ENCODE measurements at regions not wholly inside any gene's neighbourhood (a gene's known extent, or its start where the extent isn't known, plus 50 kb on each side); places are given as distances from the start of the nearest gene placed in this dataset.

DNA sequence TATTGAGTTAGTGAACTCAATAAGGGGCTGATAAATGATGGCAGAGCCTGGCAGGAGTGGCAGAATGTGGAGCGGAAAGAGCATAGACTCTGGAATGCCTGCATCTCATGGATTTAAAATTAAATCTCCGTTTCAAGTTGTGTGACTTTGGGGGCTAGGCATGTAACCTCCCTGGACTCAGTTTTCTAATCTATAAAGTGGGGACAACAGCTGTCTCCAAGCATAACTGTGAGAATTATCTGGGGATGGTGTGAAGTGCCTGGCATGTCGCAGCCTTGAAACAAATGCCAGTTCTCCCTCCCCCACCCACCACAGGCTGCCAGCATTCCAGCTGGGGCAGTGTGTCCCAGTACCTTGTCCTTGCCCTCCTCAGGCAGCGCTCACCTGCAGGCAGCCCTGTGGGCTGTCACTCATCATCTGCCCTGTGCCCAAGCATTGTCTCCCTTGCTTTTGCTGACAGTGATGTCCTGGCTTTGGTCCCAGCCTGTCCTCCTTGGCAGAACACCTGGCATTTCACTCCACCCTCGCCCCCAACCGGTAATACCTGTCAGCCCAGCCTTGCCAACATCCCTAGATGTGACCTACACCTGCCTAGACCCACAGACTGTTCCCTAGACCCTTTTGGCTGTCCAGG, 129.6 kb downstream of the MRM1 start:
- H3K9me3 ChIP-seq (ENCODE audit: control insufficient read depth, low read depth, low read length): no peaks in the 10 kb centered on the region
- peaks cover 40% of the 10 kb centered on the region for H3K4me1 ChIP-seq (ENCODE audit: control insufficient read depth, low read depth, low read length)
- no peak overlapping the region for H3K9ac ChIP-seq (ENCODE audit: low read length)
- peaks cover 39% of the 10 kb centered on the region for H3K27me3 ChIP-seq (ENCODE audit: control insufficient read depth, insufficient read depth, low read length)
- no peak overlapping the region for H3K4me3 ChIP-seq (ENCODE audit: low read length)
- H3K27ac ChIP-seq (ENCODE audit: low read length): no peak overlapping the region
- H3K36me3 ChIP-seq (ENCODE audit: control insufficient read depth, low read depth, low read length): no peaks in the 10 kb centered on the region

DNA sequence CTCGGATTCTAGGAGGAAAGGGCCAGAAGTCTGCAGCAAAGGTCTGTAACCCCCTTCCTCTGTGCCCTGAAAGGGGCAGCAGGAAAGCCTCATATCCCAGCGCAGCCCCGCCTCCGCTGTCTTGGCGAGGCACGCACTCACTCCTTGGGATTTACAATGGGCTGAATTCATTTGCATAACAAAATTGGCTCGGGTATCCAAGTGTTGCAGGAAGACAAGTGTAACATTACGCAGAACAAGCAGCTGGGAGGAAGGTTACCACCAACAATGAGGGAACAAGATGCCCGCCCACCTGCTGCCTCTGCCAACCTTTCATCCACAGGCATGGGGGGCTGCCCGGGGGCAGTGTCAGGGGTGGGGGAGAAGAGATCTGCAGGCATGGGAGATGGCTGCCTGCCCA, 130.4 kb downstream of the MRM1 start:
- H3K4me3 ChIP-seq (ENCODE audit: low read length): no peak overlapping the region

DNA sequence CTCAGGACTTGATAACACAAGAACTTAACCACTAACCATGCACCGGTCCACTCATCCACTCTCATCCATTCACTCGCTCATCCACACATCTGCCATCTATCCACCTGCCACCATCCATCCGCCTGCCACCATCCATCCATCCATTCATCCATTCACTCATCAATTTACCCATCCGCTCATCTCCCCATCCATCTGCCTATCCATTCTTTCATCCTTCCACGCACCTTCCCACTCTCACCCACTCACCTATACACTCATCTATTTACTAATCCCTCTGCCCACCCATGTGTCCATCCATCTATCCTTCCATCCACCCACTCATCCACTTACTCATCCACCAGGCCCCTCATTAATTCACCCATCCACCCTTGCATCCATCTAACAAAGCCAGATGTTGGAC, 131.0 kb downstream of the MRM1 start:
- H3K36me3 ChIP-seq (ENCODE audit: control insufficient read depth, low read depth, low read length): no peaks in the 10 kb centered on the region
- peaks cover 40% of the 10 kb centered on the region for H3K4me1 ChIP-seq (ENCODE audit: control insufficient read depth, low read depth, low read length)
- H3K4me3 ChIP-seq (ENCODE audit: low read length): no peak overlapping the region
- no peak overlapping the region for H3K27ac ChIP-seq (ENCODE audit: low read length)
- H3K9ac ChIP-seq (ENCODE audit: low read length): no peak overlapping the region
- peaks cover 31% of the 10 kb centered on the region for H3K27me3 ChIP-seq (ENCODE audit: control insufficient read depth, insufficient read depth, low read length)
- no peaks in the 10 kb centered on the region for H3K9me3 ChIP-seq (ENCODE audit: control insufficient read depth, low read depth, low read length)

More for the DNA sequence above, 130.4 kb downstream of the MRM1 start:
- no peaks in the 10 kb centered on the region for H3K36me3 ChIP-seq (ENCODE audit: control insufficient read depth, low read depth, low read length)
- peaks cover 40% of the 10 kb centered on the region for H3K4me1 ChIP-seq (ENCODE audit: control insufficient read depth, low read depth, low read length)
- peaks cover 35% of the 10 kb centered on the region for H3K27me3 ChIP-seq (ENCODE audit: control insufficient read depth, insufficient read depth, low read length)
- H3K9me3 ChIP-seq (ENCODE audit: control insufficient read depth, low read depth, low read length): no peaks in the 10 kb centered on the region
- H3K27ac ChIP-seq (ENCODE audit: low read length): no peak overlapping the region
- no peak overlapping the region for H3K9ac ChIP-seq (ENCODE audit: low read length)

DNA sequence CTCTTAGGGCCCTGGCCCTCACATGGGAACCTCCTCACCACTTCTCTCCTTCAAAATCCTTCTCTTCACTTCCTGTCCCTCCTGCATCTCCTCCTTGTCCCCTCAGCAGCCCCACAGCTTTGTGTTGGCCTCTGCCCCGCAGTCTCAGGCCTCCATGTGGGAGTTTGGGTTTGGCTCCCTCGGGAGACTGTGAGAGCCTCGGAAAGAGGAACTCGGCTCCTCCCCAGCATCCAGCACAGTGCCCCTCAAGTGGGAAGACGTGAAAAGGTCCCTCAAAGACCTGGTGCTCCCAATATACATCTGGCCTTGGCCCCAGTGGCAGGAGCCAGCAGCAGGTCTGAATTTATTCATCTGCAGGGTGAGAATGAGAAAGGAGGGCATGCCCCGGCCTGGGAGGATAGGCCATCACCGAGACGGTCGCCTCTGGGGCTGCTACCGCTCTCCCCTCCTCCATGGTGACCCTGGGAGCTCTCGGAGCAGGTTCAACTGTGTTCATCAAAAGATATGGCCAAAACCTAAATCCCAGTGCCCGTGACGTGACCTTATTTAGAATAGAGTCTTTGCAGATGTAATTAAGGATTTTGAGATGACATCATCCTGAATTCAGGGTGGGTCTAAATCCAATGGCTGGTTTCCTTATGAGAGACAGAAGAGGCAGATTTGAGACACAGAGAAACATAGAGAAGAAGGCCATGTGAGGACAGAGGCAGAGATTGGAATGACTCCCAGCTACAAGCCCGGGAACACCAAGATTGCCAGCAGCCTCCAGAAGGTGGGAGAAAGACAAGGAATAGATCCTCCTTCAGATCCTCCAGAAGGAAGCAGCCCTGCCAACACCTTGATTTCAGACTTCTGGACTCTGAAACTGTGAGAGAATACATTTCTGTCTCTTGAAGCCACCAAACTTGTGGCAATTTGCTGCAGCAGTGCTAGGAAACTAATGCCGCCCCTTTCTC, 135.1 kb downstream of the MRM1 start:
- H3K9ac ChIP-seq (ENCODE audit: low read length): no peak overlapping the region
- no peaks in the 10 kb centered on the region for H3K9me3 ChIP-seq (ENCODE audit: control insufficient read depth, low read depth, low read length)
- no peak overlapping the region for H3K4me3 ChIP-seq (ENCODE audit: low read length)
- H3K27me3 ChIP-seq (ENCODE audit: control insufficient read depth, insufficient read depth, low read length): peaks cover under 1% of the 10 kb centered on the region
- H3K27ac ChIP-seq (ENCODE audit: low read length): no peak overlapping the region
- peaks cover 16% of the 10 kb centered on the region for H3K4me1 ChIP-seq (ENCODE audit: control insufficient read depth, low read depth, low read length)
- no peaks in the 10 kb centered on the region for H3K36me3 ChIP-seq (ENCODE audit: control insufficient read depth, low read depth, low read length)

DNA sequence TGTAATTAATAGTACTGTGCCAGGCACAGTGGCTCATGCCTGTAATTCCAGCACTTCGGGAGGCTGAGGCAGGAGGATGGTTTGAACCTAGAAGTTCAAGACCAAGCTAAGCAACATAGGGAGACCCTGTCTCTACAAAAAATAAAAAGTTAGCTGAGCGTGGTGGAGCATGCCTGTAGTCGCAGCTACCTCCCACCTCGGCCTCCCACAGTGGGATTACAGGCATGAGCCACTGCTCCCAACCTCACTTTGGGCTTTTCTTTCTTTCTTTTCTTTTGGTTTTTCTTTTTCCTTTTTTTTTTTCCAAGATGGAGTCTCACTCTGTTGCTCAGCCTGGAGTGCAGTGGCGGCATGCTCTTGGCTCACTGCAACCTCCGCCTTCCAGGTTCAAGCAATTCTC, 137.8 kb downstream of the MRM1 start:
- H3K27me3 ChIP-seq (ENCODE audit: control insufficient read depth, insufficient read depth, low read length): no peaks in the 10 kb centered on the region
- no peaks in the 10 kb centered on the region for H3K36me3 ChIP-seq (ENCODE audit: control insufficient read depth, low read depth, low read length)
- H3K4me3 ChIP-seq (ENCODE audit: low read length): no peak overlapping the region
- H3K9ac ChIP-seq (ENCODE audit: low read length): no peak overlapping the region
- no peaks in the 10 kb centered on the region for H3K9me3 ChIP-seq (ENCODE audit: control insufficient read depth, low read depth, low read length)
- H3K27ac ChIP-seq (ENCODE audit: low read length): no peak overlapping the region
- H3K4me1 ChIP-seq (ENCODE audit: control insufficient read depth, low read depth, low read length): peaks cover 17% of the 10 kb centered on the region

DNA sequence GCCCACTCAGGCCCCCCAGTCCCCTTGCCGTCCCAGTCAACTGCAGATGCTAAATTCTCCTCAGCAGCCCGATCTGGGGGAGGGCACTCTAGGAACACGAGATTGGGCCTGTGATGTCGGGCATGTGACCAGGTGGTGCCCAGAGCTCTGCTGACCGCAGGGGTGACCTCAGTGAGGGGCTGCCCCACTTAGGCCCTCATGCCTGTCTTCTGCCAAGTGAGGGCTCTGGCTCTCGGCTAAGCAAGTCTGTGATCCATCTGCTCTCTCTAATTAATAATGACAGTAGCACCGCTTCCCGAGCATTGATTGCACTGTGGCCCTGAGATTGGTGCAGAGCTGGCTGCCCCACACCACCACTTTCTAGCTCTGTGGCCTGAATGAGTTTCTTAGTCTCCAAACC, 138.8 kb downstream of the MRM1 start:
- no peak overlapping the region for H3K4me3 ChIP-seq (ENCODE audit: low read length)
- no peak overlapping the region for H3K27ac ChIP-seq (ENCODE audit: low read length)
- H3K4me1 ChIP-seq (ENCODE audit: control insufficient read depth, low read depth, low read length): peaks cover 13% of the 10 kb centered on the region
- no peak overlapping the region for H3K9ac ChIP-seq (ENCODE audit: low read length)
- no peaks in the 10 kb centered on the region for H3K9me3 ChIP-seq (ENCODE audit: control insufficient read depth, low read depth, low read length)
- H3K36me3 ChIP-seq (ENCODE audit: control insufficient read depth, low read depth, low read length): no peaks in the 10 kb centered on the region
- no peaks in the 10 kb centered on the region for H3K27me3 ChIP-seq (ENCODE audit: control insufficient read depth, insufficient read depth, low read length)

DNA sequence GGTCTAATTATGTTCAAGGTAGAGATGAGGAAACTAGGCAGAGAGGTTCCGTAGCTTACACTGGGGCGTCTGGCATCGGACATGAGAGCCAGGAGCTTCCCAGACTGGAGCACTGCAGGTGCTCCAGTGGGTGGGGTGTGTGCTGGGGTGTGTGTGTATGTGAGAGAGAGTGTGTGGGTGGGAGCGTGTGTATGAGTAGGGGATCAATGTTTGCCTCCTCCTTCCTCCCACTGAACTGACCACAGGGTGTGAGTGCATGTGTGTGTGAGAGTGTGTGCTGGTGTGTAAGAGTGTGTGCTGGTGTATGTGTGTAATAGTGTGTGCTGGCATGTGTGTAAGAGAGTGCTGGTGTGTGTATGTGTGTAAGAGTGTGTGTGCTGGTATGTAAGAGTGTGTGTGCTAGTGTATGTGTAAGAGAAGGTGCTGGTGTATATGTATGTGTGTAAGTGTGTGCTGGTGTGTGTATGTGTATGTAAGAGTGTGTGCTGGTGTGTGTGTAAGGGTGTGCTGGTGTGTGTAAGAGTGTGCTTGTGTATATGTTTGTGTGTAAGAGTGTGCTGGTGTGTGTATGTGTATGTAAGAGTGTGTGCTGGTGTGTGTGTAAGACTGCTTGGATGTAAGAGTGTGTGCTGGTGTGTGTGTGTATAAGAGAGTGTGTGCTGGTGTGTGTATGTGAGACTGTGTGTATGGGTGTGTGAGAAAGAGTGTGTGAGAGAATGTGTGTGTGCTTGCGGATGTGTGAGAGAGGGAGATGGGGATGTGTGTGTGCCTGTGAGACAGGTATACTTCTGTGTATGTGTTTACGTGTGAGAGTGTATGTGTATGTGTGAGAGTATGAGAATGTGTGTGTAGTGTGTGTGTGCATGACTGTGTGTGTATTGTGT, 139.9 kb downstream of the MRM1 start:
- Histone ChIP-seq H3K36me3 (ENCODE audit: control insufficient read depth, low read depth, low read length) (no peaks in the 10 kb centered on the region), H3K9me3 (ENCODE audit: control insufficient read depth, low read depth, low read length) (no peaks in the 10 kb centered on the region), H3K4me3 (ENCODE audit: low read length) (no peak overlapping the region), H3K9ac (ENCODE audit: low read length) (no peak overlapping the region), H3K27ac (ENCODE audit: low read length) (no peak overlapping the region), H3K27me3 (ENCODE audit: control insufficient read depth, insufficient read depth, low read length) (no peaks in the 10 kb centered on the region), H3K4me1 (ENCODE audit: control insufficient read depth, low read depth, low read length) (peaks cover 13% of the 10 kb centered on the region)

DNA sequence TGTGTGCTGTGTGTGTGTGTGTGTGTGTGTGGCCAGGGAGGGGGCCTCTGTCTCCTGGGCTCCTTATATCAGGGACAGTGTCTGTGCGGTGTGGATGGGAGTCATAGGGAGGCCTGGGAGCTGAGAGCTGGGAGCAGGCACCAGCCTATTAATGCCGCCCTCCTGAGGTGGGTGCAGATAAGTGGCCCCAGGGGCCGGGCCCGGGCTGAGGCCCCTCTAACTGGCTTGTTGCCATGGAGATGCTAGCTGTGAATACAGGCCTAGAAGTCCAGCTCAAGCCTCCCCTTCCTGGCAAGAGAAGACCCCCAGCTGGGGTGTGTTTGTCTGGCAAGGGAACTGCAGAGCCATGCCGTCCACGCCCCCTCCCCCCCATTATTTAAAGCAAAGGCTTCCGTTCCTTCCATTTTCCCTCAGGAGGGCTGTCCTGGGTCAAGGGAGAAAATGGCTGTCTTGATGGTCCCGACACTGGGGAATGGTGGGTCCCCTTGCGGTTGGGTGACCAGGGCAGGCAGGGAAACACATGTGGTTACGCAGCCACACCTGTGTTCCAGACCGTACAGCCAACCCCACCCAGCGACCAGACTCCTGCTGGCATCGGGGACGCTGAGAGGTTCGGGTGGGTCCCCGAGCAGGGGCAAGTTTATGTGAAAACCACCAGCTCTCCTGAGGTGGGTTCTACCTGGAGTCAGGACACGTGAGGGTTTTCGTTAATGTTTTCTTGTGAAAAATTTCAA, 141.1 kb downstream of the MRM1 start:
- no peaks in the 10 kb centered on the region for H3K36me3 ChIP-seq (ENCODE audit: control insufficient read depth, low read depth, low read length)
- no peaks in the 10 kb centered on the region for H3K27me3 ChIP-seq (ENCODE audit: control insufficient read depth, insufficient read depth, low read length)
- no peak overlapping the region for H3K9ac ChIP-seq (ENCODE audit: low read length)

DNA sequence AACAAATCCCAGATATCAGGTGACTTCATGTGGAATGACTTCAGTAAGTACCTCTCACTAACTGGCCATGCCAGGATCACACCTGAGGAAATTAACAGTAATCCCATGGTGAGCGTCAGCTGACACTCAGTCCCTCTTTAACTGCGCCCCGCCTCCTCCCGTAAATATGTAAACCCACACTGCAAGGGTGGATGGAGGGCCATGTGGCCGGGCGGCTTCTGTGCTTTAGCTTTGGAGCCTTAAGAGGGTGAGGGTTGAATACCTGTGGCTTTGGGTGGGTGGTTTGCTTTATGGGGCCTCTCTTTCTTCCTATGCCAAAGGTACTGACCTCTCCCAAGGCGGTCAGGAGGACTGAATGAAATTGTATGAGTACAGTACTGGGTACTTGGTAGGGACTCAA, 141.7 kb downstream of the MRM1 start:
- Histone ChIP-seq H3K4me1 (ENCODE audit: control insufficient read depth, low read depth, low read length) (peaks cover 13% of the 10 kb centered on the region), H3K9me3 (ENCODE audit: control insufficient read depth, low read depth, low read length) (no peaks in the 10 kb centered on the region), H3K9ac (ENCODE audit: low read length) (no peak overlapping the region), H3K27me3 (ENCODE audit: control insufficient read depth, insufficient read depth, low read length) (no peaks in the 10 kb centered on the region), H3K36me3 (ENCODE audit: control insufficient read depth, low read depth, low read length) (no peaks in the 10 kb centered on the region), H3K27ac (ENCODE audit: low read length) (no peak overlapping the region), H3K4me3 (ENCODE audit: low read length) (no peak overlapping the region)

More for the DNA sequence above, 141.1 kb downstream of the MRM1 start:
- H3K9me3 ChIP-seq (ENCODE audit: control insufficient read depth, low read depth, low read length): no peaks in the 10 kb centered on the region
- no peak overlapping the region for H3K27ac ChIP-seq (ENCODE audit: low read length)
- peaks cover 13% of the 10 kb centered on the region for H3K4me1 ChIP-seq (ENCODE audit: control insufficient read depth, low read depth, low read length)
- H3K4me3 ChIP-seq (ENCODE audit: low read length): no peak overlapping the region

DNA sequence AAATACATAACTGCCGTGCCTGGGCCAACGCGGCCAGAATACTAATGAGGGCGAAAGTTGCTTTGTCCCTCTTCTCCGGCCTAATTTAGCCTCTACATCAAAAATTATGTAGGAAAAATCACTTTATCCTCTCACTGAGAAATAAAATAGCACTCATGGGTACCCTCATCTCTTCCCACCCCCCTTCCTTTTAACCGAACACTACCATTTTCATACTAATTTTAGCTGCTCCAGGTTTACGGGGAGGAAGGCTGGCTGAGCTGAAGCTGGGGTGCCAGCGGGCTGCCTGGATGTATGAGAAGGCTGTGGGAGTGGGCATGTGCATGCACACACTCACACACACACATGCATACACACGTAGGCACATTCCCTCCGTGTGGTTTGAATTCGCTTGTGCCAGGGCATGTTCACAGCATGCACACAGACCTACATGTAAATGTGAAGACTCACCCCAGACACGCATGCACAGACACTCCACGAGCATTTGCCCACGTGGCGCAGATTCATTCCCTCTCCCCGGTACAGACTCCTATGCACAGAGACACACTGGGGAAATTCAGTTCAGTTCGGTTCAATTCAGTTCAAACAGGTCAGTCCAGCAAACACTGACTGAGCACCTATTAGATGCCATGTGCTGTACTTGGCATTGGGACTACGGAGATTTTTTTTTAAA, 145.1 kb downstream of the MRM1 start:
- Histone ChIP-seq H3K27ac (ENCODE audit: low read length) (no peak overlapping the region), H3K4me3 (ENCODE audit: low read length) (no peak overlapping the region), H3K9ac (ENCODE audit: low read length) (no peak overlapping the region), H3K36me3 (ENCODE audit: control insufficient read depth, low read depth, low read length) (no peaks in the 10 kb centered on the region), H3K9me3 (ENCODE audit: control insufficient read depth, low read depth, low read length) (no peaks in the 10 kb centered on the region), H3K27me3 (ENCODE audit: control insufficient read depth, insufficient read depth, low read length) (no peaks in the 10 kb centered on the region), H3K4me1 (ENCODE audit: control insufficient read depth, low read depth, low read length) (peaks cover 13% of the 10 kb centered on the region)
